ENCODE measurements at regions not wholly inside any gene's neighbourhood (a gene's known extent, or its start where the extent isn't known, plus 50 kb on each side); places are given as distances from the start of the nearest gene placed in this dataset.
A peak's percentile ranks its signal among the peaks of the same experiment; 100 is the strongest.

DNA sequence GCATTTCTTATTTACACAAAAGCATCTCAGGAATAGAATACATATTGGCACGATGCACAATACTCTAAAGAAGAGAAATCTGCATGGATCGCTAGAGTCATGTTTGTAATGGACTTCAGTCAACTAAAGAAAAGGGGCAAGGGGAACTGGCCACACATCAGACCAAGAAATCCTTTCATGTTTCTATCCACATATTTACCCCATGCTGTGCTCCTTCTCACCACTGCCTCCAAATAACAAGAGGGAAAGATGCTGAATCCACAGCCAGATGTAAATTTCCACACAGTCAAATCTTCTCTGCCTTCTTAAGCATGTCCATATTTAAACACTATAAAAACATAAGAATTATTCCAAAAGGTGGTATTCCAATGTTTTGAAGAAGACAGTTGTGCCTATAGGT is 67.6 kb downstream of the COX18 start:
- no peak for DNase-seq (ENCODE audit: low spot score)

DNA sequence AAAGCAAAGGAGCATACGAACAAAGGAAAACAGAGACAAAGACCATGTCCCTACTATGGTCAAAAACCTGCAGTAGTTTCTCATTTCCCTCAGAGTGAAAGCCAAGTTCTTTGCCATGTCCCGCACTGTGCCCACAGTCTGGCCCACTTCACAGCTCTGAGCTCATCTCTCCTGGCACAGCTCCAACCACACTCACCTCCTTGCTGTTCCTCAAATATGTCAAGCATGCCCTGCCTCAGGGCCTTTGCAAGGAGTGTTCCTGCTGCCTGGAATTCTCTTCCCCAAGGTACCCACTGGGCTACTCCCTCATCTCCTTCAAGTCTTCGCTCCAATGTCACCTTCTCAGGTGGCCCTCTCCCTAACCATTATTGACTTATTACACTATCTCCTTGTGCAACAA is 72.1 kb downstream of the COX18 start:
- DNase-seq (ENCODE audit: low spot score), result peak; percentile 4

DNA sequence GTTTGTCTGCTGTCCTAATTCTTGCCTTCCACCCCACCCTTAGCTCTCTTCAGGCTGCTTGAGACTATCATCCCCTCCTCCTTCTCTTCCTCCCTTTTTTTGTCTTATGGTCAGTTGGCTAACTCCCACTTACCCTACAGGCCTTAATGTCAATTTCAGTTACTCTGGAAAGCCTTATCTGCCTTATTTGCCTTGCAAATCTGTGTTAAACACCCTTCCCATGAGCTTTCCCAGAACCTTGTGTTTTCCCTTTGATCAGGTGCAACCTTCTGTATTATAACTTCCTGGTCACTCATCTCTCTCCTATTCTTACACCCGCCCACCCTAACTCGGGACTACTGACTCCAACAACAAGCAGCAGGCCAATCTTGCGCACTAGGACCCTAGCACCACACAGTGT is 74.8 kb downstream of the COX18 start:
- no peak for DNase-seq (ENCODE audit: low spot score)

DNA sequence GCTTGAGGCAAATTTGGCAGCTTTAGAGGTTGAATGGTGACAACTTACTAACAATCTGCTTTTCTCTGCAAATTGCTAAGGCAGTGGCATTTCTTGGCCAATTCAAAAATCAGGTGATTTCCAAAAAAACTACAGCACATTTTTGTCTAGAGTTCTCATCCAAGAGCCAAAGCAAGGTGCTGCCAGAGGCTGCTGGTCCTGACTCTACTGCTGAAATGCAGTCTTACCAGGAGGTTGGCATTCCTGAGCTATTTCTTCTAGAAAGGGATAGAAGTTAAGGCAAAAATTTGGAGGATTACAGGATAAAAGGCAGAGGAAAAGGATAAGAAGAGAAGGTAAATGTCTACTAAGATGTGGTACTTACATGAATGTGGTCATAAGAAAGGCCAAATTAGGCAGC is 75.6 kb downstream of the COX18 start:
- DNase-seq (ENCODE audit: low spot score), result no peak

DNA sequence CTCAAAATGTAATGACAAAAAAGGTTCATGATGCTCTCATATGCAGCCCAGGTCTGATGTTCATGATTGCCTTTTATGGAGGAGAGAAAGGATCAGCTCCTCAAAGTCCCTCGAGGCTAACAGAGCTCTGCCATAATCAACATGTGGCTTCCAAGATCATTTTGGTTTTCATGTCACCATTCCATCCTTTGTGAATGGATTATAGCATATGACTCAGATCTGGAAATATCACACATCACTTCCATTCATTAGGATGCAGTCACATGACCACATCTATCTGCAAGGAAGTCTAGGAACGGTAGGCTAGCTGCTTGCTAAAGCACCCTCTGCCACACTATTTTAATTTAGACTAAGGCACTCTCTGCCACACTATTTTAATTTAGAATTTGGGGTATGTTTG is 77.6 kb downstream of the COX18 start:
- peak; percentile 0 for DNase-seq (ENCODE audit: low spot score)

DNA sequence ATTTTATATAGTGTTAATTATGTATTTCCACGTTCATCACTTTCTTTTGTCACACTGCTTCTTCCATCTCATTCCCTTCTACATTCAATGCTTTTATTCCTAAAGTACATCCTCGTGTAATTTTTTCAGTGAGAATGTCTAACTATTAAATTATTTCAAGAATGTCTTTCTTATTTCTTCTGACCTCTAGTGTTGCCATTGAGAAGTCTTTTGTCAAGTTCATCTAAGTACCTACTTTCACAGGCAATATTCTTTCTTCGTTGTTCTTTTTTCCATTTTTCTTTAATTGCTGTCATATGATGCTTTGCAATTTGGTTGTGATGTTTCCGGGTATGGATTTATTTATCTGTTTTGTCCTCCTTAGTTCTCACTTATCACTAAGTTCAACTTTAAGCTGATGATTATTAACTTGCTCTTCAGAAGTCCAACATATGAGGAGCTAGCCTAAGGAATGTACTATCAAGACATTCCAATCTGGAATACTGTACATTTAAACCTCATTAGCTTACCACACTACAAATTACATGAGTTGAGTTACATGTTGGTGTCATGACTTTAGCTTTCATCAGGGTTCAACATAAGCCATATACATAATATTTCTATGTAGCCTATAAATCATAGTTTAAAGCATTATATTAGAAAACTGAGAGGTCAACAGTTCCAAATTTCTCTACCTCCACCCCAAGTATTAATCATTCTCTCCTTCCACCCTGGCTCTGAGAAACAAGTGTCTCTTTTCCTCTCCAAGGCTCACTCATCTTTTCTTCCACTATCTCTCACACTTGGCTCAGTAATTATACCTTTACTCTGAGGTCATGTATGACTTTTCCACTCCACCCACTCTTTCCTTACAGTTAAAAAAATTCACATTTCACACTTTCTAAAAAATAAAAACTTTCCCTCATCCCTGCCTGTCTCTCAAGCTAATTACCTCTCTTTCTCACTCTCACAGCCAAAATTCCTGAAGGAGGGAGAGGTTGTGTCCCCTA is 81.5 kb downstream of the COX18 start:
- DNase-seq (ENCODE audit: low spot score), result no peak

DNA sequence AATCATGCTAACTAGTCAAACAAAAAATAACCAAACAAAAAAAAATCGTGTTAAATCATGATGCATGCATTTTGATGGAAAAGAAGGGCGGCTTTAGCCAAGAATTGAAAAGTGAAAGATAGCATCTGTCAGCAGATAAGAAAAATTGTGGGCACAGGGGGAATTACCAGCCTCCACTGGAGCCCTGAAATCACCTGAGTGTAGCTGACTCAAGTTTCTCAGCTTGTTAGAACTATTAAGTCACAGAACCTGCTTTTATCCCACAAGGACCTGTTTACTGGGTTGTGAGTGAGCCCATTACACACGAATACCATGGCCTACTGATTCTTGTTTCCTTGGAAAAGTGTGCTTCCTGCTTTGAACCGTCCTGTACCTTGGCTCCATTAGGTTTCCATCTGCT is 85.2 kb downstream of the COX18 start:
- DNase-seq (ENCODE audit: low spot score), result no peak

DNA sequence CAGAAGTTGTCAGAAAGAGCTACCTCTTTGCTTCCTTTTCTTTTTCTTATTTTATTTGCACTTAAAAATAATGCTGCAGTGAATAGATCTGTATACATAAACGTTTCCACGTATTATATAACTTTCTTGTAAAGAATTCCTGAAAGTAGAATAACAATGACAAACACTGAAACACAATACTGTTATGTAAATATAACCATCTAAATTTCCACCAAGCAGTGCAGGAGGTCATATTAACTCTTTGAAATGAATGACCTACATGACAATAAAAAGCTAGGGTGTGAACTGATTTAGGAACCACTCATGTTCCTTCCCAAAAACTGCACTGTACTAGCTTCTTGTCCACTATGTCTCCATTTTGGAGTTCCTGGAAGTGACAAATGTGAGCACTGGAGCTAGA is 85.8 kb downstream of the COX18 start:
- no peak for DNase-seq (ENCODE audit: low spot score)

DNA sequence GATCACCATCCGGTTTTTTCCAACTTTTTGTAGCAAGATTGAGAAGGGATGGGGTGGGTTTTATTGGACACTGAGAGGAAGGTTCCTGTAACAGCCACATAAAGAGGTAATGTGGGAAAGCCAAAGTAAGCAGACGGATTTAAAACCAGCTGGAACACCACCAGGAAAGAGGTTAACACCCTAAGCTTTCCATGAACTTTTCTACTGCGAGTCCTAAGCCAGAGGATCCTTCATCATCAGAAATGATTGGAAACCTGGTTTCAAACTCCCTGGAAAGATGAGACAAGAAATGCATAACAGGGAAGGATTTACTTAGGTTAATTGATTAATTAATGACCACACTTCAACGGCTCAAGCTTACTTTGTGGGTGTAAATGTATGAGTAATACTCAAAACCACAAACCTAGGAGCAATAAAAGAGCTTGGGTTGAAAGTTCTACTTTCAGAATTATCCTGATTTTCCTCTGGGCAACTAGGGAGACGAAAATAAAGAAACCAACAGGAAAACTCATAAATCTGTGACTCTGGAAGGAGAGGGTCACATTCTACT is 91.5 kb downstream of the COX18 start:
- DNase-seq (ENCODE audit: low spot score), result peak; percentile 34

DNA sequence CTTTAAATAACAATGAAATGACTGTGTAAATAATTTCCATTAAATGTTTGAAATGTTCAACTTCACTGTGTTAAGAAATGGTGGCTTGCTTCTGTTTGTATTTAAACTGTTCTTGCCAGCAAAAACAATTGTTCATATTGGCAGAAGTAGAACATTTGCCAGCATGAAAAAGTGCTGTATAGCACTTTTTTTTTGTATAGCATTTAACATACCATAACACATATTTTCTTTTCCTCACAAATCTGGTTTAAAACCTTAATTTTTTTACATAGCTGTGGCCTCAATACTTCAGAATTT is 94.1 kb downstream of the COX18 start:
- no peak for DNase-seq (ENCODE audit: low spot score)

DNA sequence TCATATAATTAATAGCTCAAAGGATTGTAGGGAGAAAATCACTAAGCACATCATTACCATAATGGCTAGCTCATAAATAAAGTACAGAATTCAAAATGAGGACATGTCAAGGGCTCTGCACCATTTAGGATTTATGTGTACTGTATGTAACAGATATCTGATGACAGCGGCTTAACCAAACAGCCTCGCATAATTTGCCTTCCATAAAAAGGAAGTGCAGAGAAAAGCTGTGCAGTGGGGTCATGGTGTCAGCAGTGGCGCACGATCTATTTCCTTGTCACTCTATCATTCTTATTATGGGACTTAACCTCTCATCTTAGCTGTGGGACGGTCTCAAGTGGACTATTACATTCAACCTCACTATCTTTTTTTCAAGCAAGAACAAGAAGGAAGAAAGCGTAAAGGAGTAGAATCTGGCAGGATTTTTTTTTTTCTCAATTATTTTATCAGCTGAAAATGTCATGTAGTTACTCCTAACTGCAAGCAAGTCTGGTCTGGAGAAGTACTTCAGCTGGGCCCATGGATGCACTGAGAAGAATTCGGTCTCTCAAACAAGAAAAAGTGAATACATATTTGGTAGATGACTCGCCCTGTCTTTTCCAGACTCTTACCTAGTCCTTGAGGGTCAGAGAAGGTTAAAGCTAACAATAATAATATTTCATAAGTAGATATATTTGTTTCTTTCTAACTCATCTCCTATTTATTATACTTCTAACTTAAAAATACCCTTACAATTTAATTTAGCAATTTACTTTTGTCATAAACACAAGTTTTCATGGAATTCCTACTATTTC is 94.6 kb downstream of the COX18 start:
- DNase-seq (ENCODE audit: low spot score), result no peak

DNA sequence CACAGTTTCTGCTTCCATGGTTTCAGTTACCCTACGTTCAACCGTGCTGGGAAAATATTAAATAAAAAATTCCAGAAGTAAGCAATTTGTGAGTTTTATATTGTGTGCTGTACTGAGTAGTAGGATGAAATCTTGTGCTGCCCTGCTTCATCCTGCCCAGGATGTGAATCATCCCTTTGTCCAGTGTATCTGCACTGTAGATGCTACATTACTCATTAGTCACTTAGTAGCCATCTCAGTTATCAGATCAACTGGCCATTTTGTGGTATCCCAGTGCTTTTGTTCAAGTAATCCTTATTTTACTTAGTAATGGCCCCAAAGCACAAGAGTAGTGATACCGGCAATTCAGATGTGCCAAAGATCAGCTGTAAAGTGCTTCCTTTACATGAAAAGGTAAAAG is 97.9 kb downstream of the COX18 start:
- DNase-seq (ENCODE audit: low spot score), result peak; percentile 93

DNA sequence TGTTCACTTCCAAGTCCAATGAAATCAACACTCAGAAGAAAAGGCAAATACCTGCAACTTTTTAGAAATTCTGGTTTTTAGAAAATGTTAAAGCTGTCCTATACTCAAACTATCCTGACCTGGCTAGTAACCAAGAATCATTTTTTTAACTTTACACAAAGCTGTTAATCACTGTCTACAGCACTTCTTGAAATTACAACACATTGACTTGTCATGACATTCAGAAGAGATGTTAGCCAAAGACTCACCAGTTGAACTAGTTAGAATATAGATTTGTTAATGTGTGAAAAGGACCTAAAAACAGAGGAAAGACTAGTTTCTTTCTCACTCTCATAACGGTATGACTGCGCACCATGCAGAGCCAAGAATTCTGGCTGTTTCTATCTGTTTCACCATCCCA is 98.8 kb downstream of the COX18 start:
- DNase-seq (ENCODE audit: low spot score), result no peak

DNA sequence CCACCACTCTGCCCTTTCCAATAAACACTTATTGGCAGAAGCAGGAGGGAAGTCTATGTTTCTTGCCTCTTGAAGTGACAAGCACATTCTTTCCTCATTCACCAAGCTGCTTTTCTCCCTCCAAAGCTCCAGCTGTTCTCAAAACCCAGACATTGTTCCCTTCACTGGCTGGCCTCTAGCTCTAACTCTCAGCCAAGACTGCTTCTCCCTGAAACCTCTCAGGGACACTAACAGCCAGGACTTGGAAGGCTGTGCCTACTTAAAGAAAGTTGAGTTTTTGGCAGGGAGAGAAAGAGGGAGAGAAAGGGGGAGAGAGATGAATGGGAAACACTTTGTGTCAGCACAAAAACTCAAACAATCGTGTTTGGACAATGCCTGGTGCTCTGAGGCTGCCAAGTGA is 99.5 kb downstream of the COX18 start:
- no peak for DNase-seq (ENCODE audit: low spot score)

DNA sequence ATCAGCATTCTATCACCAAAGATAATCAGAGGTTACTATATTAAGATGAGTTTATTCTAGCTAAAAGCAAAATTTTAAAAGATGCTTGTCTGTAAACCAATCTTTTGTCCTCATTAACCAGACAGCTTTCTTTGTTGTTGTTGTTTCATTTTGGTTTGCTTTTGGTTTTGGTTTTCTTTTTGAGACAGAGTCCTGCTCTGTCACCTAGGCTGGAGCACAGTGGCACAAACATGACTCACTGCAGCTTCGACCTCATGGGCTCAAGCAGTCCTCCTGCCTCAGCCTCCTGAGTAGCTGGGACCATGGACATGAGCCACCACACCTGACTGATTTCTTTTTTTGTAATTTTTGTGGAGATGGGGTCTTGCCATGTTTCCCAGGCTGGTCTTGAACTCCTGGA is 102.9 kb downstream of the COX18 start:
- DNase-seq (ENCODE audit: low spot score), result no peak

DNA sequence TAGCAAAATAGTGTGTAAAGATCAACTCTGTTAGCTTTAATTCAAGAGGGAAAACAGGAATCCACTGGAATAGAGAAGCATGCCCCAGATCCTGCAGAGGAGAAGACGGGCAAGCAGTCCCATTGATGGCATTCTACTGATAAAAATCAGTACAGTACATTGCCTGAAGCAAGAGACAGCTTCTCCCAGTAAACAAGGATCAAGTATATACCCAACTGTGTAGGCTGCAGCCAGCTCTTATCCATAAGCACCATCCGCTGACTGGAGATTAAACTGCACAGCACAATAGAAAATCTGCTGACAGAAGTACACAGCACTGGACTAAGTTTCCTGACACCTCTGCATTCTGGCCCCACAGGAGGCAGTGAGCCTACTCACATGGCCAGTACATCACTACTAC is 110.1 kb downstream of the COX18 start:
- DNase-seq (ENCODE audit: low spot score), result no peak

DNA sequence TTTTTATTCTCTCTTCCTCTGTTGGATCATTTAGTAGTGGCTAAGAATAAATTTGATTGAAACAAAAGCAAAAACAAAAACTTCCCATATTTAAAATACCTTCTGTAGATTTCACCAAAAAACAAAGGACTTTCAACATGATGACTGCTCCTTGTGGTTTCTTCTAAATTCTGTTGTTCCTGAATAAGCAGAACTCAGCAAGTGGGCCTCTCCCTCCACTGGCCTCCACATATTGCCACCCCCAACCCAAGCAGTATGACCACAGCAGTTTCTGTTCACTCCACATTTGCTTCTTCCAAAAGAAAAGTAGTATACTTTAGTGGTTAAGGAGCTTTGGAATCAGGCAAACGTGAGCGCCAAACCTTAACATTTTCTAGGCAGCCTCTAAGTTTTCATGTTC is 114.7 kb downstream of the COX18 start:
- DNase-seq (ENCODE audit: low spot score), result no peak

DNA sequence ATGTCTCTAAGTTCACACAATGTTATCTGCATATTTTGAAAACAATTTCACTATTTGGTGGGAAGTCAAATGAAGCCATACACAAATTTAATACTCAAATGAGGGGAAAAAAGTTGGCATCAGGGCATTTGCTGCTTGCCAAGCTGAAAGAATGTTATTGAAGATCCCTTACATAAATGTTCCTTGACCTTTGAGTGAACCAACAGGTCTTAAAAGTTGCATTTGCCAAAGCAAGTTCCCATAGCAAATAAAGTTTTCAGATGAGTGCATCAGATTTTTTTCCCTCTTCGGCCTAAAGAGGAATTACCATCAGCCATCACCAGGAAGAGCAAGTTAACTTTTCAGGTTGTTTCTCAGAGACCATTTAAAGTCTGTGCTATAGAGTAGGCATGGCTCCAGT is 115.9 kb downstream of the COX18 start:
- DNase-seq (ENCODE audit: low spot score), result no peak

DNA sequence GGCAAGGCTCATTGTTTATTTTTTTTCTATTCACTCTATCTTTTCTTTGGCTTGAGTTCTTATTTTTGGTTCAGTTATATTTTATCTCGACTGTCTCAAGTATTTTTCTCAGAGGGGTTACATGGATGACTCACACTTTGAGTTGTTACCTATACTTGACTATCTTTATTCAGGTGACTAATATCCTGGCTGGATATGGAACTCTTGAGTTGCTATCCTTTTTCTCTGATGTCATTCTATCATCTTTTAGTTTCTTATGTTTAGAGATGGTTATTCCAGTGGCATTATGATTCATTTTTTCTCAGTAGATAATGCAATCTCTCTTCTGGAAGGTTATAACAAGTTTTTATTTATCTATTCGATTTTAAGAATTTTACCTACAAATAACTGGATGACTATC is 117.9 kb downstream of the COX18 start:
- DNase-seq (ENCODE audit: low spot score), result peak; percentile 46

DNA sequence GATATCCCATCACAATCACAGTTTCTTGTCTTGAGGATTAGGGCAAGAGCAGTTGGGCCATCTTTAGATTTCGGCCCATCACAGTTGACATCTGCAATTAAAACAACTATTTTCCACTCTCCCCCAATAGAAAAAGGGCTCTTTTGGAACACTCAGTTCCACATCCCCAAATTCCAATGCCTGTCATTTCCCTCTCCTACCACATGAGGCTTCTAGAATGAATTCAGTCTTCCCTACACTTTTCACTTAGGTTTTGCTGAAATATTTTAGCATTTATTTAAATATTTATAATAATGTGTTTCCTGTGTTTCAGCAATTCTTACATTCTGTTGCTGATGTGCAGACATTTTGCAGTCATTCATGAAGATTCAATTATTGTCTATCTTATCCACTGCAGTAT is 118.4 kb downstream of the COX18 start:
- no peak for DNase-seq (ENCODE audit: low spot score)

DNA sequence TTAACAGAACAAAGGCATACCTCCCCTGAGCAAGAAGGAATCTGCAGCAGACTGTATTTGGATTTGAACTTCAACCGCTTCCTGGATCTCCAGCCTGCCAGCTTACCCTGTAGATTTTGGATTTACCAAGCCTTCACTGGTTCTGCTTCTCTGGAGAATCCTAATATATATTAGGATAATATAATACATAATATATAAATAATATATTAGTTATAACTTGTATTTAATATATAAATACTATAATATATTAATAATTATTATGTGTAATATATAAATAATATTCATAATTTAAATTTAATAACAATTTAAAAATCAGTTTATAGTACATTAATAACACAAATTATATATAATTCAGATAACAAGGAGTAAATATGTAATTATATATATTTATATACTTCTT is 121.4 kb downstream of the COX18 start:
- no peak for DNase-seq (ENCODE audit: low spot score)

DNA sequence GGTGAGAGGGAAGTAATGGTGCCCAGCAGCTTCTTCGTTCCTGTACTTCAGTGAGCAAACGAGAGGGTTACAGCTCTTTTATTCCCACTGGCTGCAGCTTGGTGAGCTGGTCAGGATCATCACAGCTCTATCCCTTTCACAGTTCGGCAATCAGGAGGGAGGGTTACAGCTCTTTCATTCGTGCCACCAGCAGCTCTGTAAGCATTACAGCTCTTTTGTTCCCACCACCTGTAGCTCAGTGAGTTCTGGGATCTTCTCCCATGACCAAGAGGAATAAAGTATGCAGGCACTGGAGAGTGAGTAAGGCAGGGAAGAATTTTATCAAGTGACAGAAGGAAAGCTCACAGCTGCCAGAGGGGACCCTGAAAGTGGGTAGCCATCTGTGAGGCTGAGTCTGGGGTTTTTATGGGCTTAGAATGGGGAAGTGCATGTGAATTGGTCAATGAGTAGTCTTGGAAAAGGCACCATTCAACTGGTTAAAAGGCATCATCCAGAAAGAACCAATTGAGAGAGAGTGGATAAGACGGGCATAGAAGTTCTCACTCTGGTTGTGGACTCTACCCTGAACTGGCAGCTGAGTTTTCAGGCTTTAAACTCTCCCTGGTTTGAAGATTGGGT is 123.7 kb downstream of the COX18 start:
- no peak for DNase-seq (ENCODE audit: low spot score)

DNA sequence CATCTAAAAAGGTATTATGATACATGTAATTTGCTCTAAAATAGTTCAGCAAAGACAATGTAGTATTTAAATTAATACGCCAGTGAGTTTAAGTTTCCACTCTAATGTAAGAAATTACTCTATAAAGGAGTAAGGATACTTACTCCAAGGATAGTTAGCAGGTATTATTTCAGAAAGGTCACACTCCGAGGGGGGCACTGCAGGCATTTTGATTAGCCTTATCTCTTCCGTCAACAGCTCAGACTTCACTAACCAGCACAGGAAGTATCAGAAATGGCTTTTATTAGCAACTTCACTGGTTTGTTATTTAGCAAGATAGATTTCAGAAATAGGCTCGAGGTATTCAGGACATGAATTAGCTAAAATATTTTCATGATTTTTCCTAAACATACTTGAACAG is 127.0 kb downstream of the COX18 start:
- DNase-seq (ENCODE audit: low spot score), result no peak

Measured in A172 (cell line).